Chondrocyte (in vitro differentiated cells): ENCODE measurements at regions not wholly inside any gene's neighbourhood (a gene's known extent, or its start where the extent isn't known, plus 50 kb on each side); places are given as distances from the start of the nearest gene placed in this dataset.

Experiments
- DNase-seq: peaks from one replicate; pipeline ENCODE4 v3.0.0; 2021; ENCODE audit warnings: mixed read lengths, low spot score
- H3K27ac Mint-ChIP-seq: one replicate; pipeline ENCODE4 v1.8.0; 2021; ENCODE audit warnings: mild to moderate bottlenecking, moderate library complexity, mixed read lengths; ENCODE audit not compliant: unreplicated experiment
- H3K27me3 Mint-ChIP-seq: 2 replicates; pipeline ENCODE4 v1.8.0; 2021; ENCODE audit warnings: low read depth, mixed read lengths
- H3K36me3 Mint-ChIP-seq: 2 replicates; pipeline ENCODE4 v1.8.0; 2021; ENCODE audit warnings: low read depth, mixed read lengths
- H3K4me1 Mint-ChIP-seq: 2 replicates; pipeline ENCODE4 v1.8.0; 2021; ENCODE audit warnings: low read depth, mild to moderate bottlenecking, mixed read lengths
- H3K4me3 Mint-ChIP-seq: one replicate; pipeline ENCODE4 v1.8.0; 2021; ENCODE audit warnings: mild to moderate bottlenecking, moderate library complexity, mixed read lengths; ENCODE audit not compliant: unreplicated experiment
- H3K9me3 Mint-ChIP-seq: 2 replicates; pipeline ENCODE4 v1.8.0; 2021; ENCODE audit warnings: low read depth, mixed read lengths
- TF ChIP-seq, protein P1 (sequence below): fragments of 200-600 bp; sonication (generic); IDR thresholded peaks from 2 replicates; pipeline ENCODE4 v1.5.0; 2021; ENCODE audit warnings: antibody characterized with exemption, mild to moderate bottlenecking, moderate library complexity

DNA sequence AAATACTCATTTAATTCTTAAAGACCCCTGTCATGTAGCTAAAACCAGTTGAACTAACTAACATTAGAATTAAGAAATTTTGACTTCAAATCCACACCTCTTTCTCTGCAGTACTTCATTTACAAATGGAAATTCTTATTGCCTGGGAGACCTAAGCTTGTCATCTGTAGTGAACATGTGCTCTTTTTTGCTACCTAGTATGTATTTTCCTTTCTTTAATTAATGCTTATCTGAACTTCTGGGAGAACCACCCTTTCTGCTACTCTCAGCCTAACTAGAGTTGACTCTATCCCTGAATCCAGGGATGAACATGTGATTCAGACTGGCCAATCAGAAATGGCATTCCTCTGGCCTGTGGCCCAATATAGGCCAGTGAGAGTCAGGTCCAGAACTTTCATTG is 75.9 kb upstream of the A1CF start:
- H3K4me3 Mint-ChIP-seq: no peak overlapping the region
- no peaks in the 10 kb centered on the region for H3K36me3 Mint-ChIP-seq
- no peaks in the 10 kb centered on the region for H3K4me1 Mint-ChIP-seq
- no peak for DNase-seq
- no peaks in the 10 kb centered on the region for H3K27me3 Mint-ChIP-seq
- no peaks in the 10 kb centered on the region for H3K9me3 Mint-ChIP-seq
- no peak overlapping the region for H3K27ac Mint-ChIP-seq
- TF ChIP-seq, protein P1, sequence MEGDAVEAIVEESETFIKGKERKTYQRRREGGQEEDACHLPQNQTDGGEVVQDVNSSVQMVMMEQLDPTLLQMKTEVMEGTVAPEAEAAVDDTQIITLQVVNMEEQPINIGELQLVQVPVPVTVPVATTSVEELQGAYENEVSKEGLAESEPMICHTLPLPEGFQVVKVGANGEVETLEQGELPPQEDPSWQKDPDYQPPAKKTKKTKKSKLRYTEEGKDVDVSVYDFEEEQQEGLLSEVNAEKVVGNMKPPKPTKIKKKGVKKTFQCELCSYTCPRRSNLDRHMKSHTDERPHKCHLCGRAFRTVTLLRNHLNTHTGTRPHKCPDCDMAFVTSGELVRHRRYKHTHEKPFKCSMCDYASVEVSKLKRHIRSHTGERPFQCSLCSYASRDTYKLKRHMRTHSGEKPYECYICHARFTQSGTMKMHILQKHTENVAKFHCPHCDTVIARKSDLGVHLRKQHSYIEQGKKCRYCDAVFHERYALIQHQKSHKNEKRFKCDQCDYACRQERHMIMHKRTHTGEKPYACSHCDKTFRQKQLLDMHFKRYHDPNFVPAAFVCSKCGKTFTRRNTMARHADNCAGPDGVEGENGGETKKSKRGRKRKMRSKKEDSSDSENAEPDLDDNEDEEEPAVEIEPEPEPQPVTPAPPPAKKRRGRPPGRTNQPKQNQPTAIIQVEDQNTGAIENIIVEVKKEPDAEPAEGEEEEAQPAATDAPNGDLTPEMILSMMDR: no peak

- TF ChIP-seq, protein P1: no peak
- Mint-ChIP-seq H3K36me3 (no peaks in the 10 kb centered on the region), H3K9me3 (no peaks in the 10 kb centered on the region), H3K27me3 (peaks cover 1% of the 10 kb centered on the region), H3K4me1 (no peaks in the 10 kb centered on the region), H3K4me3 (no peak overlapping the region), H3K27ac (no peak overlapping the region)
- DNase-seq: no peak
Measured at GRCh38 chr10:50963063-50963462, 77.6 kb upstream of the A1CF start.

DNA sequence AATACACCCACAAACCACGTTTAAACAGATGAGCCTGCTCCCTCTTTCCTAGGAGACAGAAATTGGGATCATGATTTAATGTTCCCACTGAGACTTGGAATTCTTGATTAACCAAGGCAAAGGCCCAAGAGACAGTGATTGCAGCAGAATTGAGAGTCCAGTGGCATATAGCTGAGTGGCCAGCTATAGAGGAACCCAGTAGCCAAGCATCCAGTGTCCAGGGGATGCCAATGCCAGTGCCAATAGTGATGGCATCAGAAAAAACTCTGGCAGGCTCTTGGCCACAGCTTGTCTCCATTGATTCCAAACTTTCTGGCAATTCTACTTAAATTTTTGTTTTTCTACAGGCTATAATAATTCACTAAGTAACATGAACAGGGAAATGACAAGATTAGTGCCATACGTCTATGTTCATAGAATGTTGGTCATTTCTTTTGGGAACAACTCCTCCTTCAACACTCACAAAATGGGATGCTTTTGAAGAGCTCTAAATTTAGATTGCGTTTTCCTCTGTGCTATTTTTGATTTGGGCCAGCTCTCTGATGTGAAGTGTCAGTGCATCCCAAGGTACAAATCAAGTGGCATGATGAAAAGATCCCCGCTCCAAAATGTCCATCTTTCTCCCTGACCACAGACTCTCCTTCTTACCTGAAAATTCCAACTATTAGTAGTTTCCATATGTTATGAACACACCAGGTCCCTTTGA is 83.1 kb upstream of the A1CF start:
- H3K9me3 Mint-ChIP-seq: no peaks in the 10 kb centered on the region
- TF ChIP-seq, protein P1: no peak
- no peak overlapping the region for H3K4me3 Mint-ChIP-seq
- H3K27me3 Mint-ChIP-seq: peaks cover 5% of the 10 kb centered on the region
- DNase-seq: no peak
- H3K4me1 Mint-ChIP-seq: no peaks in the 10 kb centered on the region
- no peaks in the 10 kb centered on the region for H3K36me3 Mint-ChIP-seq
- H3K27ac Mint-ChIP-seq: no peak overlapping the region

DNA sequence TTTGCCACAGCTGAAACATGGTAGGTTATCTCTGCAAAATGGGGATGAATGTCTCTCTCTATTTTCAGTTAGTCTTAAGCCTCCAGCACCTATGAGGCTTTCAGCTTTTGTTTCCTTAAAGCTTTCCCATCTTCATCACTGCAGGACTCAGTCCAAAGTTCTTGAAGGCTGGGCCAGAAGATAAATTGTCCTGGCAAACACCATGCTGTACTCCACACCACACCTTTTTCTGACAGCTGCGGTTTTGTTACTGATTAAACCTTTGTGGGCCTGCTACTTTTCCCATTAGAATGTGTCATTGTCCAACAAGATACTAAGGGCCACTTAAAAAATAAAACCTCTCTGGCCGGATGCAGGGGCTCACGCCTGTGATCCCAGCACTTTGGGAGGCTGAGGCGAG is 87.2 kb upstream of the A1CF start:
- TF ChIP-seq, protein P1: no peak
- Mint-ChIP-seq H3K9me3 (no peaks in the 10 kb centered on the region), H3K4me3 (no peak overlapping the region), H3K4me1 (no peaks in the 10 kb centered on the region), H3K27ac (no peak overlapping the region), H3K27me3 (peaks cover 5% of the 10 kb centered on the region), H3K36me3 (no peaks in the 10 kb centered on the region)
- DNase-seq: no peak

GRCh38 chr10:50981385-50981784 is 92.9 kb upstream of the PRKG1 start:
- Mint-ChIP-seq H3K27ac (no peak overlapping the region), H3K36me3 (no peaks in the 10 kb centered on the region), H3K27me3 (no peaks in the 10 kb centered on the region), H3K9me3 (no peaks in the 10 kb centered on the region), H3K4me3 (no peak overlapping the region), H3K4me1 (no peaks in the 10 kb centered on the region)
- TF ChIP-seq, protein P1: no peak
- no peak for DNase-seq
